Adipocyte (in vitro differentiated cells): ENCODE measurements at regions not wholly inside any gene's neighbourhood (a gene's known extent, or its start where the extent isn't known, plus 50 kb on each side); places are given as distances from the start of the nearest gene placed in this dataset.

Experiments used
- DNase-seq: peaks from one replicate; pipeline ENCODE4 v3.0.0-alpha.2; 2015; ENCODE audit warnings: low read depth
- H3K27me3 ChIP-seq: replicated peaks from 2 replicates; pipeline ENCODE4 v1.7.0; 2013; ENCODE audit warnings: mild to moderate bottlenecking, low read length, moderate library complexity; ENCODE audit not compliant: control insufficient read depth, insufficient read depth
- H3K36me3 ChIP-seq: 2 replicates; pipeline ENCODE4 v1.7.0; 2013; ENCODE audit warnings: low read length, mild to moderate bottlenecking, moderate library complexity; ENCODE audit not compliant: control insufficient read depth, insufficient read depth, severe bottlenecking
- H3K4me1 ChIP-seq: 2 replicates; pipeline ENCODE4 v1.7.0; 2013; ENCODE audit warnings: mild to moderate bottlenecking, low read length, moderate library complexity; ENCODE audit not compliant: control insufficient read depth, insufficient read depth
- H3K4me3 ChIP-seq: 2 replicates; pipeline ENCODE4 v1.7.0; 2013; ENCODE audit warnings: mild to moderate bottlenecking, low read length, moderate library complexity
- H3K9ac ChIP-seq: 2 replicates; pipeline ENCODE4 v1.7.0; 2013; ENCODE audit warnings: mild to moderate bottlenecking, low read length, moderate library complexity
- H3K9me3 ChIP-seq: 2 replicates; pipeline ENCODE4 v1.7.0; 2013; ENCODE audit warnings: mild to moderate bottlenecking, low read length, moderate library complexity; ENCODE audit not compliant: control insufficient read depth

DNA sequence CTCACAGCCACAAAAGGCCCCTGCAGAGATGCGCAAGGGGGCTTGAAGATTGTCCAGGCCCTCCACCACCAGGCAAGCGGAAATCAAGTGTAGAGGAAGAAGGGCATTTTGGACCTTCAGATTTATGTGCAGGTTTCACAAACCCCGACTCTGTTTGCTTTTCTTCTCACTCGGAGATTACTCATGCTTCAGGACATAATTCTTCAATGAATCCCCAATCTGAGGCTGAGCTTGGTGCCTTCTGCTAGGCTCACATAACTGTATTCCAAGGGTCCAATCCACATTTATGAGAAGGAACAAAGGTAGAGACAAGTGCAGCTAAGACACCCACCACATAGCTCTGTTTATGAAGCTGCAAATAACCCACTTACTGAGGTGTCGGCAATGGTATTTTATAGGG is 50.6 kb upstream of the NMNAT3 start:
- H3K36me3 ChIP-seq, result no peaks in the 10 kb centered on the region
- H3K27me3 ChIP-seq, result peaks cover 5% of the 10 kb centered on the region
- H3K4me3 ChIP-seq, result no peak overlapping the region
- H3K9me3 ChIP-seq, result no peaks in the 10 kb centered on the region
- no peak for DNase-seq
- no peaks in the 10 kb centered on the region for H3K4me1 ChIP-seq
- H3K9ac ChIP-seq, result no peak overlapping the region
